RWPE2 (cell line): ENCODE measurements at regions not wholly inside any gene's neighbourhood (a gene's known extent, or its start where the extent isn't known, plus 50 kb on each side); places are given as distances from the start of the nearest gene placed in this dataset.

Experiments
- ATAC-seq: fragments of 200-7000 bp; cut with Tn5 transposase; 3 replicates; pipeline ENCODE4 v1.9.1; 2021; ENCODE audit warnings: low read depth
- DNase-seq: peaks from one replicate; pipeline ENCODE4 v3.0.0-alpha.2; 2020; ENCODE audit warnings: low spot score
- H3K27ac ChIP-seq: fragments of 450-650 bp; 2 replicates; pipeline ENCODE4 v1.5.1; 2017; ENCODE audit warnings: mild to moderate bottlenecking; ENCODE audit not compliant: poor library complexity, severe bottlenecking
- H3K27me3 ChIP-seq: fragments of 250-450 bp; sonication (Bioruptor Pico); 2 replicates; pipeline ENCODE4 v1.5.1; 2021; ENCODE audit warnings: mild to moderate bottlenecking, moderate library complexity; ENCODE audit not compliant: insufficient read depth, poor library complexity, severe bottlenecking
- H3K36me3 ChIP-seq: fragments of 250-450 bp; sonication (Bioruptor Pico); 2 replicates; pipeline ENCODE4 v1.5.1; 2020; ENCODE audit warnings: low read depth, mild to moderate bottlenecking, moderate library complexity
- H3K4me1 ChIP-seq: fragments of 250-450 bp; sonication (Bioruptor Pico); 2 replicates; pipeline ENCODE4 v1.5.1; 2021; ENCODE audit warnings: mild to moderate bottlenecking, moderate library complexity; ENCODE audit not compliant: insufficient read depth, poor library complexity, severe bottlenecking
- H3K4me3 ChIP-seq: fragments of 250-450 bp; sonication (Bioruptor Pico); 2 replicates; pipeline ENCODE4 v1.5.1; 2021; ENCODE audit warnings: mild to moderate bottlenecking, moderate library complexity; ENCODE audit not compliant: severe bottlenecking
- H3K9me3 ChIP-seq: fragments of 250-450 bp; sonication (Bioruptor Pico); 2 replicates; pipeline ENCODE4 v1.5.1; 2021; ENCODE audit warnings: mild to moderate bottlenecking, moderate library complexity; ENCODE audit not compliant: severe bottlenecking
- TF ChIP-seq, protein P1 (sequence below): fragments of 450-650 bp; IDR thresholded peaks from one replicate; pipeline ENCODE4 v1.5.1; 2017; ENCODE audit warnings: mild to moderate bottlenecking, moderate library complexity; ENCODE audit not compliant: poor library complexity, severe bottlenecking

DNA sequence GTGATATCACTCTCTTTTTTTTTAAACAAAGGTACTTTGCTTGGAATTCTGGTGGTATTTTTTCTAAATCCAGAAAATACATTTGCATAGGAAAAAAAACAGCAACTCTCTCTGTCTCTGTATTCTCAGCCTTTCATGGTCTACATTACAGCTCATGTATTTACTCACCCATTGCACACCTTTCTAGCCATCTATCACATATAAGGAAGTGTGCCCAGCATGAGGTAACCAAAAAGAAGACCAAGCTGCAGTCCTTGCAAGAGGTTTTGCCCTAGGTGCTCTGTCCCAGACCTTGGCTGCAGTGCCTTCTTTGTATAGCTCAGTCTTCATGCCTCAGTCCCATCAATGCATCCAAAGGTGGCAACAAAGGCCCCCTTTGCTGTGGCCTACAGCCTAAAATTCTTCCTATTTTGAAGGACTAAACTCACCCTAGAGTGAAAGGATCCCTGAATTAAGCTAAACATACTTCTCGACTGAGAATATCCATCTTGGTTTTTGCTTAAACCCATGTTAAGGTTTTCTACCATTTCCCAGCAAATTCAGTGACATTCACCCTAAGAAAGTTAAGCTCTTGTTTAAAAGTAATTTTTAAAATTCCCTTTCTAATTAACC is 446.4 kb downstream of the KIF4B start:
- no peak overlapping the region for H3K27ac ChIP-seq
- TF ChIP-seq, protein P1, sequence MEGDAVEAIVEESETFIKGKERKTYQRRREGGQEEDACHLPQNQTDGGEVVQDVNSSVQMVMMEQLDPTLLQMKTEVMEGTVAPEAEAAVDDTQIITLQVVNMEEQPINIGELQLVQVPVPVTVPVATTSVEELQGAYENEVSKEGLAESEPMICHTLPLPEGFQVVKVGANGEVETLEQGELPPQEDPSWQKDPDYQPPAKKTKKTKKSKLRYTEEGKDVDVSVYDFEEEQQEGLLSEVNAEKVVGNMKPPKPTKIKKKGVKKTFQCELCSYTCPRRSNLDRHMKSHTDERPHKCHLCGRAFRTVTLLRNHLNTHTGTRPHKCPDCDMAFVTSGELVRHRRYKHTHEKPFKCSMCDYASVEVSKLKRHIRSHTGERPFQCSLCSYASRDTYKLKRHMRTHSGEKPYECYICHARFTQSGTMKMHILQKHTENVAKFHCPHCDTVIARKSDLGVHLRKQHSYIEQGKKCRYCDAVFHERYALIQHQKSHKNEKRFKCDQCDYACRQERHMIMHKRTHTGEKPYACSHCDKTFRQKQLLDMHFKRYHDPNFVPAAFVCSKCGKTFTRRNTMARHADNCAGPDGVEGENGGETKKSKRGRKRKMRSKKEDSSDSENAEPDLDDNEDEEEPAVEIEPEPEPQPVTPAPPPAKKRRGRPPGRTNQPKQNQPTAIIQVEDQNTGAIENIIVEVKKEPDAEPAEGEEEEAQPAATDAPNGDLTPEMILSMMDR: no peak

DNA sequence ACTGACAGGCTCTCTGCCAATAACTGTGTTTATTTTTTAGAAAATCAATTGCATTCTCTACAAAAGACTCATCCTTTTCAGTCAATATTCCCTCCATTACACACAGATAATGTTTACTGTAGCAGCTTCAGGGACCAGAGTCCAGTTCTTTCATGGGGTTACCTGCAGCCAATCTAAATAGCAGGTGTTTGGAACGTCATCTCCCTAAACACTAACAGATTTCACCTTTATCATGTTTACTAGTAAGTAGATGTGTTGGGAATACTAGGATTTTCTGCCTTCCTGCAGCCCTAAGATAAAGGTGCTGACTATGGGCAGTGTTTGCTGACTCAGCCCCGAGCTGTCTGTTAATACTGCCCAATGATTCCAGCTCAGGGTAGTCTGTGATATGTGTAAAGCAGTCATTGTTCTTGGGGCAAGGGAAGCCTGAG is 447.0 kb downstream of the KIF4B start:
- no peak for ATAC-seq

More for the DNA sequence above, 446.4 kb downstream of the KIF4B start:
- H3K4me1 ChIP-seq: no peaks in the 10 kb centered on the region
- no peaks in the 10 kb centered on the region for H3K36me3 ChIP-seq
- DNase-seq (no peak), ATAC-seq (no peak)
- no peaks in the 10 kb centered on the region for H3K9me3 ChIP-seq
- H3K4me3 ChIP-seq: no peak overlapping the region
- no peaks in the 10 kb centered on the region for H3K27me3 ChIP-seq

DNA sequence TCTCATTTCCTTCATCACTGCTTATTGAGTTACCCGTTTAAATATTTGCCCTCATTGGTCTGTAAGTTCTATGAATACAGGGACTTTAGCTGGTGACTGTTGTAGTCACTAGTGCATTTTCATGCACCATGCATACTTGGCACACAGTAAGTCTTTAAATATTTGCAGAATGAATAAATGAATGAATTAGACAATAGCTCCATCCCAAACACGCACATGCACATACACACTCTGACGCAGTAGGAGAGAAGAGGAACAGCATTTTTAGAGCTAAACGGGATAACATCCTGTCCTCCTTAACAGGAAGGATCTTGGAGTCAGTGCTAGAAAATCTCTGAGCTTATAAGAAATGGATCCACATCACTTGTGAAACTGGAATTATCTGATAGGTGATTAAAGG is 447.7 kb downstream of the KIF4B start:
- ATAC-seq (no peak), DNase-seq (no peak)
- Histone ChIP-seq H3K36me3 (no peaks in the 10 kb centered on the region), H3K4me3 (no peak overlapping the region), H3K4me1 (no peaks in the 10 kb centered on the region), H3K27me3 (no peaks in the 10 kb centered on the region), H3K9me3 (no peaks in the 10 kb centered on the region), H3K27ac (no peak overlapping the region)
- TF ChIP-seq, protein P1: no peak

More for the DNA sequence above, 447.0 kb downstream of the KIF4B start:
- no peaks in the 10 kb centered on the region for H3K36me3 ChIP-seq
- H3K9me3 ChIP-seq: no peaks in the 10 kb centered on the region
- no peaks in the 10 kb centered on the region for H3K4me1 ChIP-seq
- no peaks in the 10 kb centered on the region for H3K27me3 ChIP-seq
- TF ChIP-seq, protein P1: no peak
- no peak overlapping the region for H3K4me3 ChIP-seq
- no peak for DNase-seq
- H3K27ac ChIP-seq: no peak overlapping the region

DNA sequence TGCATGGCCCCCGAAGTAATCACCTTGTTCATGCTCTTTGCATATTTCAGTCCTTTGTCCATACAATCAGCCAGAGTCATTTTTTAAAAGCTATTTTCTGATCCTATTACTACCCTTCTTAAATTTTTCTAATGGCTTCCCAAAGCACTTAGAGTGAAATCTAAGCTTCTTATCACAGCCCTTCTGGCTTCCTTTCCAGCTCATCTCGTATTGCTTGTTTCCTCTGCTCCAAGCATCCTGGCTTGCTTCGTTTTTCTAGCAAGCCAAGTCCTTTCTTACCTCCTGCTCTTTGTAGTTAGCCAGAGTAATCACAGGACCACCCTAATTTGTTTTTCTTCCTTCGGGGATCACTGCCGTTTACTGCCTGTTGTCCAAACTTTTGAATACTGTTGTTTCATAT is 453.3 kb downstream of the KIF4B start:
- Histone ChIP-seq H3K27ac (no peak overlapping the region), H3K27me3 (no peaks in the 10 kb centered on the region), H3K4me1 (no peaks in the 10 kb centered on the region), H3K36me3 (no peaks in the 10 kb centered on the region), H3K4me3 (no peak overlapping the region), H3K9me3 (no peaks in the 10 kb centered on the region)
- DNase-seq: no peak
- ATAC-seq: no peak
- TF ChIP-seq, protein P1: no peak

DNA sequence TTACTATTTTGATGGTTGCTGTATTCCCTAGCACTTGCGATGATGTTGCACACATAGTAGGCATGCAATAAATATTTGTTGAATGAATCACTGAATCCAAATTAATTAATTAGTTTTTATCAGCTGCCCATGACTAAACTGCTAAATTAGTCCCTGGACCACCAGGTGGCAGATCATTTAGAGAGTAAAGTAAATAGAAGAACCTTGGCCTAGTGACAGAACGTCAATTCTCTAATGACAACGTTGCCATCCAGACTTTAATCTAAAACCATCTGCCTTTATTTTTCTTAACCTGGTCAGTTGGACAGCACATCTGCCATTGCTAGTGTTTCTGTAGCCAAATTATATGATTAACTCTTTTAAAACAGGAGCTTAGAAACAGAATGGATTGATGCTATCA is 457.5 kb downstream of the KIF4B start:
- Histone ChIP-seq H3K36me3 (no peaks in the 10 kb centered on the region), H3K27me3 (no peaks in the 10 kb centered on the region), H3K4me3 (no peak overlapping the region), H3K9me3 (no peaks in the 10 kb centered on the region), H3K4me1 (no peaks in the 10 kb centered on the region), H3K27ac (no peak overlapping the region)
- TF ChIP-seq, protein P1: no peak
- DNase-seq: no peak
- no peak for ATAC-seq
